HG03097 (cell line): ENCODE measurements at regions not wholly inside any gene's neighbourhood (a gene's known extent, or its start where the extent isn't known, plus 50 kb on each side); places are given as distances from the start of the nearest gene placed in this dataset.
"Not testable (repeated sequence)": the region's sequence is repeated elsewhere in the genome, so short reads cannot be mapped to it uniquely, and the experiment has no call there.

Experiments
- ATAC-seq: cut with Tn5 transposase; IDR thresholded peaks from one replicate; pipeline ENCODE4 v1.9.1; 2021; ENCODE audit not compliant: unreplicated experiment, low FRiP score

DNA sequence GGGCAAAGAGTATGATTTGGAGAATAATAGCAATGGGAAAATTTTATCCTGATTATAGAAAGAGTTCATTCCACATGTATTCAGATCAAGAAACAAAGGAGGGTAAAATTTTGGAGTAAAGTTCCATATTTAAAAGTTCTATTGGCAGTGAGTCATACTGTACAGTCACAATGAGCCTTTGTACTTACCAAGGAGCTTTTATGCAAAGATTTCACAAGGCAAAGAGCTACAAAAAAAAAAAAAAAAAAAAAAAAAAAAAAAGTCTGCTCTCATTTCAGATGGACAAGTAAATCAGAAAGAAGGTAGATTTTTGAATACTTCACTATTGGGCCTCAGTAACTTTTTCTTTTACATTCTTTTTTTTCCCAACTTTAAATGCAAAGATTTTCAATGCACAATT is 1802.2 kb upstream of the PIK3C3 start:
- ATAC-seq: no peak

GRCh38 chr18:40148960-40149359 is 1806.1 kb upstream of the PIK3C3 start:
- no peak for ATAC-seq

- no peak for ATAC-seq
Measured at GRCh38 chr18:40133253-40133652, 1821.8 kb upstream of the PIK3C3 start.

- ATAC-seq: not testable (repeated sequence)
Measured at GRCh38 chr18:40132438-40132837, 1822.6 kb upstream of the PIK3C3 start.

DNA sequence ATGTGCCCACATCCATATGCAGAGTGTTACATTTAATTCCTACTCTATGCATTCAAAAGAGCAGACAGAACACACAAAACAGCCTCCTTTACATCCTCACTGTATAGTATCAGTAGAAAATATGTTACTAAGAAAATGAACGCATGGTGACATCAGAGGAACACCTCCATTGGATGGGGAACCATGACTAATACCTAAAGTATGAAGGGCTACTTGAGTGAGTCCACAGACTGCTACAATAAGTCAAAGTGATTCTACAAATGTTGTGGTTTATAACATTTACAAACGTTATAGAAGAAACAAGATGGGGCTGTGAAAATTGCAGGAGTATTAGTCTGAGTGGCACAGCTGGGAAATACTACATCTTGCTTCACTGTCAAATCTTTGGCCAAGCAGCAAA is 1830.9 kb upstream of the PIK3C3 start:
- ATAC-seq: no peak

DNA sequence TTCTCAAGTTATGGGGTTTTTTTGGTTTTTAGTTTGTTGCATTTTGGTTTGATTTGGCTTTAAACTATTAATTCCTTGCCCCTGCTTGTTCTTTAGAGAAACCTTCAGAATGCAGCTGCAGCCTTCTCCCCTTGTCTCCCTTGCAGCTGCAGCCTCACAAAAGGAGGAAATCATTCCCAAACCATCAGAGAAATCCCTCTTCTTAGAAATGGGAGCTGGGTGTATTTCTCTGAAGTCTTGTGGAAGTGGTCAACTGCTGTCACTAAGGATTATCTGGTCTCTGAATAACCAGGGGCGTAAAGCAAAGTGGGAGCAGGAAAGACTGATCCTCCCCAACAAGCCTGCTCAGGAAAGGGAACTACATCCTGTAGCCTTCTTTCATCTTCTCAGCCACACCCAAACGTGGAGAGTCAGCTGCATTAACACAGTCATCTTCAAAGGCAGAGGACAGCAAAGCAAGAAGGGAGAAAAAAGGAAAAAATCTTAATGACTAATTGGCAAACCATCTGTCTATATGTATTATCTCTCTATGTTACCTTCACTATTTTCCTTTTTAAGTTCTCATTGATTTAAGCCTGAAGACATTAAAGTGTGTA is 1834.1 kb upstream of the PIK3C3 start:
- ATAC-seq: no peak

DNA sequence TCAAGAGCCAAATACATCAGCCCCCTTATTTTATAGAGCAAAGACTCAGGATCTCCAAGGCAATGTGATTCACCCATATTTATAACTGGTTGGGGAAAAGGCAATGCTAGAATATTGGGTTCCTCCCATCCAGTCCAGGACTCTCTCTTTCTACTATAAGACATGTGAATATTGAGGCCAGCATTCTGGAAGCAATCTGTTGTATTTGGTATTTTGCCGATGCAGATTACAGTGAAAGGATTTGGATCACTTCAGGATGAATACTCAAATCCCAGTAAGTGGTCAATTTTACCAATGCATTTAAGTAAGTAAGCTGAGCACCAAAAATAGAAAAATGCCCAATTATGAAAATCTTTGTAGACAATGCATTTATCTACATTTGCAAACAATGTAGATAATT is 1834.7 kb upstream of the PIK3C3 start:
- no peak for ATAC-seq

DNA sequence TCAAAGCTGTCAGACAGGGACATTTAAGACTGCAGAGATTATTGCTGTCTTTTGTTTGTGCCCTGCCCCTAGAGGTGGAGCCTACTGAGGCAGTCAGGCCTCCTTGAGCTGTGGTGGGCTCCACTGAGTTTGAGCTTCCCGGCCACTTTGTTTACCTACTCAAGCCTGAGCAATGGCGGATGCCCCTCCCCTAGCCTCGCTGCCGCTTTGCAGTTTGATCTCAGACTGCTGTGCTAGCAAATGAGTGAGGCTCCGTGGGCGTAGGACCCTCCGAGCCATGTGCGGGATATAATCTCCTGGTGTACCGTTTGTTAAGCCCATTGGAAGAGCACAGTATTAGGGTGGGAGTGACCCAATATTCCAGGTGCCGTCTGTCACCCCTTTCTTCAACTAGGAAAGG is 1835.5 kb upstream of the PIK3C3 start:
- ATAC-seq: not testable (repeated sequence)

- no peak for ATAC-seq
Measured at GRCh38 chr18:40110455-40110854, 1844.6 kb upstream of the PIK3C3 start.

- no peak for ATAC-seq
Measured at GRCh38 chr18:40109252-40110049, 1845.6 kb upstream of the PIK3C3 start.

DNA sequence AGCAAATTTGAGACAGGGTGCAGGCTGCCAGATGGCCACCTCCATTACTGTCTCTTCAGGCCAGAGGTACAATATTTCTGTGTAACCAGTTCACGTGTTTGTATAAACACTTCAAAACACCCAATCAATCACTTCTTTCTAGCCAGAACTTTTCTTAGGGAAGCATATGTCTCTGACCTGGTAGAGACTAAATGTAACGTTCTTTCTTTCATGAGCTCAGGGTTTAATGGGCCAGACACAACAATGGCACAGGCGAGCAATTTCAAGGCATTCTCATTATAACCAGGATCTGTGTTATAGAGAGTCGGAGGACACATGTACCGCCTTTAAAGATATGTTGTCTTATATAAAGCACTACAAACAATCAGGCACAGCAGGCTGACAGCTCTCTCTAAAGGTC is 1846.4 kb upstream of the PIK3C3 start:
- no peak for ATAC-seq

DNA sequence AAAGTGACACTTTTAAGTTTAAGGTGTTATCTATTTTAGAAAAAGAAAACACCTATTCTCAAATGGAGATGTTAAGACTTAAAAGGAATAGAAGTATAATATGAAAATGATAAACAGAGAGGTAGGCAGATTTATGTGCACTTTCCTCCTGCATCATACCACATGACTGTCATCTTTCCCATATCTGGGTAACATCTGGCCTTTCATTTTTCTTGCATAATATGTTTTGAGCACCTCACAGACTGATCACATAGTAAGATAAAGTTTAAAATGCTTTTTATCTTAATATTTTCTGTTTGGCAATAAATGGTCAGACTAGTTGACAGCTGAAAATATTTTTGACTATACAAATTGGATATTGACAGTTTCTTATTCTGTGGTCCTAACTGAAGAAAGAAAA is 1852.1 kb upstream of the PIK3C3 start:
- ATAC-seq: no peak

- no peak for ATAC-seq
Measured at GRCh38 chr18:40099641-40100040, 1855.4 kb upstream of the PIK3C3 start.

- ATAC-seq: no peak
Measured at GRCh38 chr18:40096675-40097074, 1858.4 kb upstream of the PIK3C3 start.

GRCh38 chr18:40094441-40094840 is 1860.6 kb upstream of the PIK3C3 start:
- ATAC-seq: no peak

DNA sequence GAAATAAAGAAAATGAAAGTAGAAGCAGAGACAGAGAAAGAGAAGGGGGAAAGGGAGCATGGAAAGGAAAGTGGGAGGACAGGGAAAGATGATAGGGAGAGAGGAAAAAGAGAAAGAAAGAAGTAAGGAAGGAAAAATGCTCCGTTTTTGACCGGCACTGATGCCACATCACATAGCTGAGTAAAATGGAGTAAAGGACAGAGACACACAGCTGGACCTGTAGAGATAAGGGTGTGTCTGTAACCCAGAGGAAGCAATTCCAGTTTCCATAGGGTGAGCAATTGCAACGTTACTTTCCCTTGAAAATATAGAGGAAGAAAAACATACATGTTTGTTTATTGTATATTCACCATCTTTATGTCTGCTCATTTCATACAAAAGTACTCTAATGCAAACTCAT is 1866.9 kb upstream of the PIK3C3 start:
- ATAC-seq: no peak

DNA sequence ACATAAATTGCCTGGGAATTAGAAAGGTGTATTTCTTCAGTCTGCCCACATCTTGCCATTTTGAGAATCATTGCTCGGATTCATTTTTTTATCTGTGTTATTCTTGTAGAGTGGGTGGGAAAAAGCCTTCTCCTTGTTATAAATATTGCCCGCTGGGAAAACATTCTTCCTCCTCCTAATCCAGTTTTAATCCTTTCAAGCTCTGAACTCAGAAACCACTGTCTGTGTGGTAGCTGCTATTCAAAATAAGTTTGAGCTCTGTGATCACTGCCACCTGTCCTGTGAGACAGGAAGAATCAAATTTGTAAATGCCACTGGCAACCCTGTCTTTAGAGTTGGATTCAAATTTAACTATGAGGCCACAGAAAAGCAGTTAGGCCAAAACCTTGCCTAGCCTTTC is 1875.2 kb upstream of the PIK3C3 start:
- ATAC-seq: no peak

- no peak for ATAC-seq
Measured at GRCh38 chr18:40075616-40076015, 1879.4 kb upstream of the PIK3C3 start.

GRCh38 chr18:40072761-40073160 is 1882.3 kb upstream of the PIK3C3 start:
- no peak for ATAC-seq

GRCh38 chr18:40066368-40066767 is 1888.7 kb upstream of the PIK3C3 start:
- no peak for ATAC-seq

DNA sequence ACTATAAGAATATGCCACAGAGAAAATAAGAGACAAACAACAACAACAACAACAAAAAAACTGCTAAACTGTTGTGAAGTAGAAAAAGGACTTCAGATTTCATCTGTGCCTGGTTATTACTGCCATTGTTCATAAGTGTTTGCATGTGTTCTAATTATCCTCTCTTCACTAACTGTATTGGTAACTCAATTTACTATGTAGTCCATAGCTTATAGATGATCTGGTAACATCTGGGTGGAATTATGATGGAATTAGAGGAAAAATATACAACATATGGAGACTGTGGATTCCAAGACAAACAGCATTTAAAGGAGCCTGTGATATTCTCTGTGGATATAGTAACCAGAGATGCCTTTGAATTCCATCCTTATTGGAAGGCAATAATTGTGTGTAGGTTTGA is 1891.5 kb upstream of the PIK3C3 start:
- no peak for ATAC-seq

GRCh38 chr18:40061086-40061485 is 1893.9 kb upstream of the PIK3C3 start:
- ATAC-seq: no peak
